ENCODE measurements at regions not wholly inside any gene's neighbourhood (a gene's known extent, or its start where the extent isn't known, plus 50 kb on each side); places are given as distances from the start of the nearest gene placed in this dataset.

- intact Hi-C loops (cut with micrococcal nuclease; ENCODE audit: unreplicated experiment) (no loop called here), in situ Hi-C loops (cut with HindIII; ENCODE audit: extremely low pct_ligation_motif_present, low pct_unique_long_range_greater_than_20kb) (no loop called here)
- FAIRE-seq (no peak), DNase-seq (ENCODE audit: low spot score) (no peak), ATAC-seq (no peak)
- no peaks in the 10 kb centered on the region for H3K79me2 ChIP-seq (ENCODE audit: insufficient read depth, low read length)
- no peak overlapping the region for H3K9ac ChIP-seq (ENCODE audit: insufficient read depth, low read depth, low read length)
- no peaks in the 10 kb centered on the region for H3K27me3 ChIP-seq (ENCODE audit: control insufficient read depth in 1 of 2, insufficient read depth in 2 of 2, low read length in 2 of 2)
- H4K20me1 ChIP-seq (ENCODE audit: insufficient read depth, low read length) = no peaks in the 10 kb centered on the region
- no peak overlapping the region for H3K4me3 ChIP-seq (replicated peaks in 1 of 3; ENCODE audit: insufficient read depth in 1 of 3, low read depth in 2 of 3, low read length in 3 of 3)
- no peaks in the 10 kb centered on the region for H3K9me3 ChIP-seq (ENCODE audit: low read length)
- no peak overlapping the region for H2AFZ ChIP-seq (ENCODE audit: low read length)
- ChIA-PET CTCF (ENCODE audit: low intra/inter-chr PET ratio, low total read pairs) (no interaction called here), POLR2A (no interaction called here)
- H3K36me3 ChIP-seq (replicated peaks in 1 of 2; ENCODE audit: control insufficient read depth in 1 of 2, insufficient read depth in 2 of 2, low read length in 2 of 2) = no peaks in the 10 kb centered on the region
- H3K4me1 ChIP-seq (ENCODE audit: insufficient read depth, low read length) = peaks cover 5% of the 10 kb centered on the region
- no peak overlapping the region for H3K27ac ChIP-seq (ENCODE audit: extremely low read length, insufficient read depth, low read length)
- 39% methylated on average over 3 of the region's 3 CpGs for WGBS (ENCODE audit: low lambda C conversion rate)
- H3K4me2 ChIP-seq (ENCODE audit: low read depth, low read length) = no peak overlapping the region
- BruUV-seq (replicated peaks) = no TSS peak
- TF ChIP-seq TOE1 (CRISPR knock-in tag; IDR thresholded peaks at IDR 0.05) (no peak), PREB (CRISPR knock-in tag; IDR thresholded peaks at IDR 0.05) (no peak), KAT8 (CRISPR knock-in tag; IDR thresholded peaks at IDR 0.05) (no peak), ZNF503 (CRISPR knock-in tag; IDR thresholded peaks at IDR 0.05) (no peak), ZBTB43 (CRISPR knock-in tag; conservative IDR thresholded peaks at IDR 0.05) (no peak), ZNF558 (CRISPR knock-in tag; IDR thresholded peaks at IDR 0.05; ENCODE audit: borderline replicate concordance) (no peak), BORCS8-MEF2B (CRISPR knock-in tag; IDR thresholded peaks at IDR 0.05) (no peak), DR1 (CRISPR knock-in tag; IDR thresholded peaks at IDR 0.05) (no peak), TBX2 (CRISPR knock-in tag; IDR thresholded peaks at IDR 0.05; ENCODE audit: borderline replicate concordance) (no peak), PHF8 (CRISPR knock-in tag; IDR thresholded peaks at IDR 0.05) (no peak), FOXO4 (CRISPR knock-in tag; conservative IDR thresholded peaks at IDR 0.05) (no peak), NFAT5 (CRISPR knock-in tag; IDR thresholded peaks at IDR 0.05) (no peak), TOPORS (CRISPR knock-in tag; IDR thresholded peaks at IDR 0.05) (no peak), ZNF615 (CRISPR knock-in tag; IDR thresholded peaks at IDR 0.05; ENCODE audit: borderline replicate concordance) (no peak), NR2F2 (IDR thresholded peaks at IDR 0.05; ENCODE audit: borderline replicate concordance, low read depth) (no peak), ZNF616 (CRISPR knock-in tag; IDR thresholded peaks at IDR 0.05; ENCODE audit: low read depth) (no peak)
These were observed 117.6 kb upstream of the CCN2 start for GRCh38 chr6:132068766-132069165.

All from HepG2 (cell line).